WI38 (cell line): ENCODE measurements at regions not wholly inside any gene's neighbourhood (a gene's known extent, or its start where the extent isn't known, plus 50 kb on each side); places are given as distances from the start of the nearest gene placed in this dataset.
"Not testable (repeated sequence)": the region's sequence is repeated elsewhere in the genome, so short reads cannot be mapped to it uniquely, and the experiment has no call there.

Experiments used
- H3K4me3 ChIP-seq: 2 replicates; pipeline ENCODE4 v1.5.1; 2011; ENCODE audit warnings: low read depth, mild to moderate bottlenecking, control low read depth, low read length
- CTCF ChIP-seq: IDR thresholded peaks from 2 replicates; pipeline ENCODE4 v1.5.1; 2012; ENCODE audit warnings: low read depth, mild to moderate bottlenecking, control low read depth, low read length

GRCh38 chr4:125641611-125642010 is 326.9 kb downstream of the FAT4 start:
- no peak for TF ChIP-seq CTCF
- no peak overlapping the region for H3K4me3 ChIP-seq

DNA sequence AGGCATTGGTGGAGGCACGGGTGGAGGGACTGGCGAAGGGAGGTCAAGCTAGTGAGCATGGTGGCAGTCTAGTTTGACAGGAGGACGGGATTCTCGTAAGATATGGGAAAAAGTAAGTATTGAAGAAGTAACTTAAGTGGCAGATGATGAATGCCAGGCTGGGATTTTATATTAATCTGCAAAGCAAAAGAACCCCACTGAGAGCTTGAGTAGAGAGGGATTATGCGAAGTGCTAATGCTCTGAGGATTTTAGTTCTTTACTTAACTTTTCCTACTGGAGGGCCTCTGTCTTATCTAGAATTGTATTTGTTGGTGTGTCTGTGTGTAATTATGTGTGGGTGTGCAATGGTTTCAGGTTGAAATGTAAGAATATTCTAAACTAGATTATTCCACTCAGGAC is 327.9 kb downstream of the FAT4 start:
- TF ChIP-seq CTCF, result no peak
- H3K4me3 ChIP-seq, result no peak overlapping the region

- no peak overlapping the region for H3K4me3 ChIP-seq
- no peak for TF ChIP-seq CTCF
These were observed 334.7 kb downstream of the FAT4 start for GRCh38 chr4:125649452-125649851.

DNA sequence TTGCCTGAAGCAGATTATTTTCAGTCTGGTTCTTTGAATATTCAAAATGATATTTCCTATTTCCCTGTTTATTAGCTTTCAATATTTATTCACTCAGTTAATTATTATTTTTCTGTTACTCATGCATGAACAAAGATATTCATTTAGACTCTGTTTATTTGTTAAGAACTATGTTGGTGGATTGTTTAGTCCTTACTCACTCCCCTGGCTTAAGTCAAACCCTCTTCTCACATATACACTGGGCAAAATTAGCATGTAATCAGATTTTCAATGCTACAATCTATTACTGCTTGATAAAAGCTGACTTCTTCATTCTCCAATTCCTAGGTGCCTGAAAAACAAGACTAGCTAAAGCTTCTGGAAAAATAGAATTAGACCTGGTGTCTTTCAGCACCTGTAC is 335.8 kb downstream of the FAT4 start:
- no peak overlapping the region for H3K4me3 ChIP-seq
- TF ChIP-seq CTCF, result no peak

GRCh38 chr4:125651707-125652357 is 337.1 kb downstream of the FAT4 start:
- H3K4me3 ChIP-seq, result not testable (repeated sequence)

DNA sequence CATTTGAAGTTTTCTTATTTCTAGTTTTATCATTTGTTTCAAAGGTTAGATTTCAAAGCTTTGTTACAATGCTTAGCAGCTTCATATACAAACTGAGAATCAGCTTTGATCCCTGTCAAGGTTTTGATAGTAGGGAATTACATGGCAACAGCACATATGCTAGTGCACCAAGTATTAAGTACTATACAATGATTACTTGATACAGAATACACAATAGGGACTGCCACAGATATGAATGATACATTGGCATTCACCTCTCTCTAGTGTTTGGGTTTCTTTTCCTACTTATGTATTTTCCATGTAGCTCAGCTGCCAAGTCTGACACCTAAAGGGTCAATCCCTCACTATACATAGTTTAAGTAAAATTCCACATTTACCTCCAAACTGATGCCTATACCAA is 344.0 kb downstream of the FAT4 start:
- H3K4me3 ChIP-seq, result no peak overlapping the region
- no peak for TF ChIP-seq CTCF

DNA sequence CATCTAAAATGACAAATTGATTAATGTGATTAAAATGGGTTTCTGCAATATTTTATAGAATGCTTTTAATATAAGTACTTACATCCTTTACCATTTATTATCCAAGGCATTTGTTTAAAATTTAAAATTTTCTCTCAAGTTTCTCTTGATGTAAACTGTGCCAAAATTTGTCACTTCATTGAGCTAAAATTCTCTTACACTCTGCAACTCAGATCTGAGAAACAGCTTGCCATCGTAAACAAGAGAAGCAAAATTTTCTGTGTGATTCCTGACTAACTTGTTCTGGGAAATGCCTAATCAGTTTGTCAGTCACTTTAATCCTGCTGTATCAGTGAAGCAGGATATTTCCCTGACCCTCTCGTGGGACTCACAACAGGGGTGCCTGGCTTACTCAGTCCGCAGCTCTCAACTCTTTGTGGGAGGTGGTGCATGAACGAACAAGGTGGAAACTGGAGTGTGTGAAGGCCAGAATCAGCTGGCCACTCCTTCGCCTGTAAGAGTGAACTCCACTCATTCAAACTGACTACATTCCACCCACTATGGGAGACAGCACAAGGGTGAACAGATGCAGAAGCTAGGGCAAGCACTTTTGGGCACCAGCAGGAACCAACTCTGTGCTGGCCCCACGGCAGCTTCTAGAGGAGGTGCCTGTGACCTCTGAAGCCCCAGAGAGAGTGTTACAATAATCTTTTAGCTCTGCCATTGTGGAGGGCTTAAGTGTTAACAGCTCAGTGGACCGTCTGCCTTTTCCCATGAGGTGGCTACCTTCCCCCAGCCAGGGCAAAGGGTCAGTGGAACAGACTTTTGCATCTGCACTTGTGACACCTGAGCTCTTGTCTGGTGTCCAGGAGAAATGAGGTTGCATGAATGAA is 349.4 kb downstream of the FAT4 start:
- H3K4me3 ChIP-seq, result no peak overlapping the region
- TF ChIP-seq CTCF, result no peak
